ENCODE measurements at regions not wholly inside any gene's neighbourhood (a gene's known extent, or its start where the extent isn't known, plus 50 kb on each side); places are given as distances from the start of the nearest gene placed in this dataset.

- no peak for TF ChIP-seq CTCF (IDR thresholded peaks at IDR 0.05)
- TF ChIP-seq POLR2A (IDR thresholded peaks at IDR 0.05), result no peak
These were observed 395.5 kb upstream of the POM121L12 start for GRCh38 chr7:52639981-52640380.
